ENCODE measurements at regions not wholly inside any gene's neighbourhood (a gene's known extent, or its start where the extent isn't known, plus 50 kb on each side); places are given as distances from the start of the nearest gene placed in this dataset.

- intact Hi-C loops (cut with micrococcal nuclease) = no loop called here
- no peak overlapping the region for H3K27ac Mint-ChIP-seq
- H3K9me3 Mint-ChIP-seq = peaks cover 12% of the 10 kb centered on the region
- DNase-seq (ENCODE audit: low spot score) = no peak
- no peaks in the 10 kb centered on the region for H3K4me1 Mint-ChIP-seq (ENCODE audit: low read depth)
- no peak overlapping the region for H3K4me3 Mint-ChIP-seq (ENCODE audit: low read depth)
- H3K27me3 Mint-ChIP-seq (ENCODE audit: low read depth) = no peaks in the 10 kb centered on the region
- H3K36me3 Mint-ChIP-seq (ENCODE audit: low read depth) = no peaks in the 10 kb centered on the region
Observed at GRCh38 chr5:125508225-125508624, 761.8 kb upstream of the ZNF608 start.

GRCh38 chr5:125510651-125511050 is 764.2 kb upstream of the ZNF608 start:
- H3K4me1 Mint-ChIP-seq (ENCODE audit: low read depth) = no peaks in the 10 kb centered on the region
- H3K4me3 Mint-ChIP-seq (ENCODE audit: low read depth) = no peak overlapping the region
- intact Hi-C loops (cut with micrococcal nuclease) = no loop called here
- H3K27ac Mint-ChIP-seq = no peak overlapping the region
- no peaks in the 10 kb centered on the region for H3K36me3 Mint-ChIP-seq (ENCODE audit: low read depth)
- peaks cover 12% of the 10 kb centered on the region for H3K9me3 Mint-ChIP-seq
- H3K27me3 Mint-ChIP-seq (ENCODE audit: low read depth) = no peaks in the 10 kb centered on the region
- no peak for DNase-seq (ENCODE audit: low spot score)

GRCh38 chr5:125517973-125518550 is 771.6 kb upstream of the ZNF608 start:
- intact Hi-C loops (cut with micrococcal nuclease) = no loop called here
- peaks cover 6% of the 10 kb centered on the region for H3K9me3 Mint-ChIP-seq
- H3K4me1 Mint-ChIP-seq (ENCODE audit: low read depth) = no peaks in the 10 kb centered on the region
- H3K36me3 Mint-ChIP-seq (ENCODE audit: low read depth) = no peaks in the 10 kb centered on the region
- DNase-seq (ENCODE audit: low spot score) = no peak
- H3K27ac Mint-ChIP-seq = no peak overlapping the region
- no peak overlapping the region for H3K4me3 Mint-ChIP-seq (ENCODE audit: low read depth)
- no peaks in the 10 kb centered on the region for H3K27me3 Mint-ChIP-seq (ENCODE audit: low read depth)

- peaks cover 6% of the 10 kb centered on the region for H3K9me3 Mint-ChIP-seq
- no peak overlapping the region for H3K4me3 Mint-ChIP-seq (ENCODE audit: low read depth)
- no peak overlapping the region for H3K27ac Mint-ChIP-seq
Observed at GRCh38 chr5:125521289-125521688, 774.9 kb upstream of the ZNF608 start.

GRCh38 chr5:125525356-125525755 is 778.9 kb upstream of the ZNF608 start:
- intact Hi-C loops (cut with micrococcal nuclease) = no loop called here
- Mint-ChIP-seq H3K4me1 (ENCODE audit: low read depth) (no peaks in the 10 kb centered on the region), H3K9me3 (peaks cover 8% of the 10 kb centered on the region), H3K36me3 (ENCODE audit: low read depth) (no peaks in the 10 kb centered on the region), H3K27ac (no peak overlapping the region), H3K4me3 (ENCODE audit: low read depth) (no peak overlapping the region), H3K27me3 (ENCODE audit: low read depth) (no peaks in the 10 kb centered on the region)
- no peak for DNase-seq (ENCODE audit: low spot score)

More at GRCh38 chr5:125521289-125521688, 774.9 kb upstream of the ZNF608 start:
- Mint-ChIP-seq H3K36me3 (ENCODE audit: low read depth) (no peaks in the 10 kb centered on the region), H3K27me3 (ENCODE audit: low read depth) (no peaks in the 10 kb centered on the region), H3K4me1 (ENCODE audit: low read depth) (no peaks in the 10 kb centered on the region)
- DNase-seq (ENCODE audit: low spot score) = no peak
- intact Hi-C loops (cut with micrococcal nuclease) = no loop called here

- H3K36me3 Mint-ChIP-seq (ENCODE audit: low read depth) = no peaks in the 10 kb centered on the region
- no peak overlapping the region for H3K27ac Mint-ChIP-seq
- DNase-seq (ENCODE audit: low spot score) = no peak
- H3K4me3 Mint-ChIP-seq (ENCODE audit: low read depth) = no peak overlapping the region
- H3K4me1 Mint-ChIP-seq (ENCODE audit: low read depth) = no peaks in the 10 kb centered on the region
- intact Hi-C loops (cut with micrococcal nuclease) = no loop called here
- no peaks in the 10 kb centered on the region for H3K27me3 Mint-ChIP-seq (ENCODE audit: low read depth)
- H3K9me3 Mint-ChIP-seq = peaks cover 3% of the 10 kb centered on the region
Observed at GRCh38 chr5:125526966-125527365, 780.5 kb upstream of the ZNF608 start.

GRCh38 chr5:125528881-125529280 is 782.4 kb upstream of the ZNF608 start:
- intact Hi-C loops (cut with micrococcal nuclease) = no loop called here
- DNase-seq (ENCODE audit: low spot score) = no peak
- Mint-ChIP-seq H3K27ac (no peak overlapping the region), H3K4me1 (ENCODE audit: low read depth) (no peaks in the 10 kb centered on the region), H3K36me3 (ENCODE audit: low read depth) (no peaks in the 10 kb centered on the region), H3K27me3 (ENCODE audit: low read depth) (no peaks in the 10 kb centered on the region), H3K4me3 (ENCODE audit: low read depth) (no peak overlapping the region), H3K9me3 (peaks cover 13% of the 10 kb centered on the region)

GRCh38 chr5:125530833-125531615 is 784.6 kb upstream of the ZNF608 start:
- H3K27me3 Mint-ChIP-seq (ENCODE audit: low read depth) = no peaks in the 10 kb centered on the region
- H3K36me3 Mint-ChIP-seq (ENCODE audit: low read depth) = no peaks in the 10 kb centered on the region
- H3K9me3 Mint-ChIP-seq = peaks cover 19% of the 10 kb centered on the region
- intact Hi-C loops (cut with micrococcal nuclease) = no loop called here
- no peak for DNase-seq (ENCODE audit: low spot score)
- H3K27ac Mint-ChIP-seq = no peak overlapping the region
- H3K4me1 Mint-ChIP-seq (ENCODE audit: low read depth) = no peaks in the 10 kb centered on the region
- no peak overlapping the region for H3K4me3 Mint-ChIP-seq (ENCODE audit: low read depth)

GRCh38 chr5:125536095-125536494 is 789.7 kb upstream of the ZNF608 start:
- no peaks in the 10 kb centered on the region for H3K27me3 Mint-ChIP-seq (ENCODE audit: low read depth)
- H3K36me3 Mint-ChIP-seq (ENCODE audit: low read depth) = no peaks in the 10 kb centered on the region
- H3K27ac Mint-ChIP-seq = no peak overlapping the region
- intact Hi-C loops (cut with micrococcal nuclease) = no loop called here
- no peaks in the 10 kb centered on the region for H3K4me1 Mint-ChIP-seq (ENCODE audit: low read depth)
- no peak for DNase-seq (ENCODE audit: low spot score)
- H3K9me3 Mint-ChIP-seq = peaks cover 44% of the 10 kb centered on the region
- no peak overlapping the region for H3K4me3 Mint-ChIP-seq (ENCODE audit: low read depth)

- peaks cover 44% of the 10 kb centered on the region for H3K9me3 Mint-ChIP-seq
- no peaks in the 10 kb centered on the region for H3K4me1 Mint-ChIP-seq (ENCODE audit: low read depth)
- H3K27ac Mint-ChIP-seq = no peak overlapping the region
- DNase-seq (ENCODE audit: low spot score) = no peak
- H3K36me3 Mint-ChIP-seq (ENCODE audit: low read depth) = no peaks in the 10 kb centered on the region
- H3K4me3 Mint-ChIP-seq (ENCODE audit: low read depth) = no peak overlapping the region
- intact Hi-C loops (cut with micrococcal nuclease) = no loop called here
- no peaks in the 10 kb centered on the region for H3K27me3 Mint-ChIP-seq (ENCODE audit: low read depth)
Observed at GRCh38 chr5:125536582-125536981, 790.1 kb upstream of the ZNF608 start.

- no peak for DNase-seq (ENCODE audit: low spot score)
- H3K27me3 Mint-ChIP-seq (ENCODE audit: low read depth) = no peaks in the 10 kb centered on the region
- intact Hi-C loops (cut with micrococcal nuclease) = no loop called here
- no peak overlapping the region for H3K4me3 Mint-ChIP-seq (ENCODE audit: low read depth)
- no peak overlapping the region for H3K27ac Mint-ChIP-seq
- no peaks in the 10 kb centered on the region for H3K4me1 Mint-ChIP-seq (ENCODE audit: low read depth)
- H3K36me3 Mint-ChIP-seq (ENCODE audit: low read depth) = no peaks in the 10 kb centered on the region
- peaks cover 40% of the 10 kb centered on the region for H3K9me3 Mint-ChIP-seq
Observed at GRCh38 chr5:125537661-125538060, 791.2 kb upstream of the ZNF608 start.

- no peak overlapping the region for H3K4me3 Mint-ChIP-seq (ENCODE audit: low read depth)
- peaks cover 34% of the 10 kb centered on the region for H3K9me3 Mint-ChIP-seq
- intact Hi-C loops (cut with micrococcal nuclease) = no loop called here
- no peaks in the 10 kb centered on the region for H3K4me1 Mint-ChIP-seq (ENCODE audit: low read depth)
- no peaks in the 10 kb centered on the region for H3K27me3 Mint-ChIP-seq (ENCODE audit: low read depth)
- no peak for DNase-seq (ENCODE audit: low spot score)
- no peaks in the 10 kb centered on the region for H3K36me3 Mint-ChIP-seq (ENCODE audit: low read depth)
- no peak overlapping the region for H3K27ac Mint-ChIP-seq
Observed at GRCh38 chr5:125538469-125538868, 792.0 kb upstream of the ZNF608 start.

- Mint-ChIP-seq H3K27ac (no peak overlapping the region), H3K4me1 (ENCODE audit: low read depth) (no peaks in the 10 kb centered on the region), H3K36me3 (ENCODE audit: low read depth) (no peaks in the 10 kb centered on the region), H3K9me3 (peaks cover 32% of the 10 kb centered on the region), H3K27me3 (ENCODE audit: low read depth) (no peaks in the 10 kb centered on the region), H3K4me3 (ENCODE audit: low read depth) (no peak overlapping the region)
- intact Hi-C loops (cut with micrococcal nuclease) = no loop called here
- DNase-seq (ENCODE audit: low spot score) = no peak
Observed at GRCh38 chr5:125541085-125541484, 794.6 kb upstream of the ZNF608 start.

Measured in activated T-helper 2 cell treated with anti-CD3 and anti-CD28 coated beads, Interferon-gamma antibody, Interleukin-2, Interleukin-4, amounts not matched to agents 10 μg/mL and 5 μg/mL and 100 μg/mL, durations not matched to agents 14 hours and 24 hours and 36 hours (primary cell).